ENCODE measurements at regions not wholly inside any gene's neighbourhood (a gene's known extent, or its start where the extent isn't known, plus 50 kb on each side); places are given as distances from the start of the nearest gene placed in this dataset.
A peak's percentile ranks its signal among the peaks of the same experiment; 100 is the strongest.

GRCh38 chr3:69458803-69459365 is 73.0 kb upstream of the FRMD4B start:
- intact Hi-C loops (cut with DNase I), result no loop called here
- DNase-seq (ENCODE audit: low spot score), result no peak

GRCh38 chr3:69456631-69457030 is 70.7 kb upstream of the FRMD4B start:
- intact Hi-C loops (cut with DNase I), result no loop called here
- no peak for DNase-seq (ENCODE audit: low spot score)

GRCh38 chr3:69454204-69454787 is 68.4 kb upstream of the FRMD4B start:
- peak; percentile 72 for DNase-seq (ENCODE audit: low spot score)
- intact Hi-C loops (cut with DNase I), result no loop called here

GRCh38 chr3:69452295-69452694 is 66.4 kb upstream of the FRMD4B start:
- DNase-seq (ENCODE audit: low spot score), result no peak
- intact Hi-C loops (cut with DNase I), result no loop called here

- DNase-seq (ENCODE audit: low spot score), result no peak
- intact Hi-C loops (cut with DNase I), result no loop called here
Observed at GRCh38 chr3:69451594-69451993, 65.7 kb upstream of the FRMD4B start.

GRCh38 chr3:69448877-69449276 is 63.0 kb upstream of the FRMD4B start:
- no peak for DNase-seq (ENCODE audit: low spot score)
- intact Hi-C loops (cut with DNase I), result no loop called here

GRCh38 chr3:69446402-69447072 is 60.6 kb upstream of the FRMD4B start:
- no peak for DNase-seq (ENCODE audit: low spot score)
- intact Hi-C loops (cut with DNase I), result no loop called here

- DNase-seq (ENCODE audit: low spot score), result no peak
- intact Hi-C loops (cut with DNase I), result no loop called here
Observed at GRCh38 chr3:69445498-69445897, 59.6 kb upstream of the FRMD4B start.

- intact Hi-C loops (cut with DNase I), result no loop called here
- no peak for DNase-seq (ENCODE audit: low spot score)
Observed at GRCh38 chr3:69445024-69445423, 59.1 kb upstream of the FRMD4B start.

GRCh38 chr3:69443457-69443920 is 57.6 kb upstream of the FRMD4B start:
- DNase-seq (ENCODE audit: low spot score), result no peak
- intact Hi-C loops (cut with DNase I), result no loop called here

GRCh38 chr3:69442771-69443311 is 57.0 kb upstream of the FRMD4B start:
- no peak for DNase-seq (ENCODE audit: low spot score)
- intact Hi-C loops (cut with DNase I), result no loop called here

- intact Hi-C loops (cut with DNase I), result no loop called here
- DNase-seq (ENCODE audit: low spot score), result no peak
Observed at GRCh38 chr3:69441732-69442131, 55.8 kb upstream of the FRMD4B start.

- DNase-seq (ENCODE audit: low spot score), result no peak
- intact Hi-C loops (cut with DNase I), result no loop called here
Observed at GRCh38 chr3:69441040-69441439, 55.2 kb upstream of the FRMD4B start.

- intact Hi-C loops (cut with DNase I), result no loop called here
- DNase-seq (ENCODE audit: low spot score), result no peak
Observed at GRCh38 chr3:69439643-69440270, 53.9 kb upstream of the FRMD4B start.

- intact Hi-C loops (cut with DNase I), result no loop called here
- DNase-seq (ENCODE audit: low spot score), result no peak
Observed at GRCh38 chr3:69438476-69438875, 52.6 kb upstream of the FRMD4B start.

- intact Hi-C loops (cut with DNase I), result no loop called here
- no peak for DNase-seq (ENCODE audit: low spot score)
Observed at GRCh38 chr3:69435274-69436265, 49.7 kb upstream of the FRMD4B start.

Measured in posterior vena cava (tissue), 2 donors.